Right renal cortex interstitium (tissue), 3 donors: ENCODE measurements at regions not wholly inside any gene's neighbourhood (a gene's known extent, or its start where the extent isn't known, plus 50 kb on each side); places are given as distances from the start of the nearest gene placed in this dataset.
A peak's percentile ranks its signal among the peaks of the same experiment; 100 is the strongest.

Source experiments
- DNase-seq, 3 donors: peaks; one replicate each; pipeline ENCODE4 v3.0.0-alpha.2; 2013; ENCODE audit warnings: low read depth in 3 of 3, low spot score in 2 of 3

- DNase-seq: no peak
Measured at GRCh38 chr13:21757763-21758162, 86.9 kb downstream of the FGF9 start.

GRCh38 chr13:21758441-21758840 is 87.6 kb downstream of the FGF9 start:
- no peak for DNase-seq

DNA sequence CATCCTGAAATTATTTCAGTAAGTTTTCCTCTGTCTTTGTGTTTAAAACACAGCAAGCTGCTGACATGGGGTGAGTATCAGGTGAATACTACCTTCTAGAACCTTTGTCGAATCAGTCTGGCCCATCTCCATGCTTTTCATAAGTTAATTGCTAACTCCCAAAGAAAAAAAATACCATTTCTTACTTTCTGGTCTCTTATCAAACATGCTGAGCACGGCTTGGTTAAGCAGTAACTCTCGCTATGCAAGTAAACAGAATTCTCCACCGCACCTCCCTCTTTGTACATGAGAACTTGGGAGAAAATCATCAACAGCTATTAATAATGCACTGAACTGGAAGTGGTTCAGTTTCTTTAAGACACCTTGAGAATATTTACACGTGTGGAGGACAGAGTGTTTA is 88.6 kb downstream of the FGF9 start:
- peak in 2 of 3 donors; percentile 21 to 35 for DNase-seq

DNA sequence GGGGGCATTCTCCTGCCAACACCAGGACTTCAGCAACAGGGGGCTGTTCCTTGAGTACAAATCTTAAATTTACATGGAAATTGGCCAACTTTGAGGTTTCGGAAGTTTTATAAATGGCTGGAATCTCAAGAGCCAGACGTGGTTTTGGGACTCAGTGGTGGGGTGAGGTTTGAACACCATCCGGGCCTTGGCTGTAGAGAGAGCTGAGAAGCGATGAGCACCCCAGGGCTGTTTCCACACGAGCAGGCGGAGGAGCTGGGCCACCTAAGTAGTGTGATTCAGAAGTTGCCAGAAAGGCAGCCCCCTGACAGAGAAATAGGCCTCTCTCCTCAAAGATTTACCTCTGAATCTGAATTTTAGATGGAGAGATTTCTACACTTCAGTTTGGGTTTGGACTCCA is 89.0 kb downstream of the FGF9 start:
- no peak for DNase-seq

DNA sequence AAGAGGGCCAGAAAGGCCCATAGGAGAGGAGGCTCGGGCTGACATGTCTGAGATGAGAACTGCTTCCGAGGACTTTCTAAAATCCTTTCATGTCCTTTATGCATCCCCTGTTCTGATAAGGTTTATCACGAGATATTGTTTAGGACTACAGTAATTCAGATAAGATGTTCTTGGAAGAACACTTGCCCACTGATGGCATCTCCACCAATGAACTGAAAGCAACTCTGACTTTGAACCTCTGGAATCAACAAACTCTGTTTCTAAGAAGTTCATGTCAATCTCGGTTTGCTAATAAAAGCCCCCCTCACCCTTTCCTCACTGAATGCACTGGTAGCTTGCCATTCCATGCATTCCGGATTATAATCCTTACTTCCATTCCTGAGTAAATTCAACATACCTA is 90.9 kb downstream of the FGF9 start:
- DNase-seq: no peak

GRCh38 chr13:21762512-21762911 is 91.6 kb downstream of the FGF9 start:
- no peak for DNase-seq

- DNase-seq: no peak
Measured at GRCh38 chr13:21767032-21767431, 96.2 kb downstream of the FGF9 start.

DNA sequence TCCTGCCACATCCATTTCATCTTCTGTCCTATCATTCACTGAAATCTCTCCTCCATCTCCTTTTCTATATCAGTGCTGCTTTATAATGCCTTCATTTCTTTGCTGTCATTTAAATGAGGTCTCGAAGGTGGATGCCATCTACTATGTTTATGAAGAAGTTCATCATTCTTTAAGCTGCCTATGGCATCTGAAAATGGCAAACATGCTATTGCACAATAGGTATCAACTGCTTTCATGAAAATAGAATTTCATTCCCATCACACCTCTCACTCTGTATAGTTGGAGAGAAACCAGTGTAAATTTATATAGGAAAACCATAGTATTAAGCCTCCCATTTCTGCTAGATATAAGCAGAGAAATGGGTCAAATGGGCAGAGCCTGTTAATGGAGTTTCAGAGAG is 100.2 kb downstream of the FGF9 start:
- no peak for DNase-seq

DNA sequence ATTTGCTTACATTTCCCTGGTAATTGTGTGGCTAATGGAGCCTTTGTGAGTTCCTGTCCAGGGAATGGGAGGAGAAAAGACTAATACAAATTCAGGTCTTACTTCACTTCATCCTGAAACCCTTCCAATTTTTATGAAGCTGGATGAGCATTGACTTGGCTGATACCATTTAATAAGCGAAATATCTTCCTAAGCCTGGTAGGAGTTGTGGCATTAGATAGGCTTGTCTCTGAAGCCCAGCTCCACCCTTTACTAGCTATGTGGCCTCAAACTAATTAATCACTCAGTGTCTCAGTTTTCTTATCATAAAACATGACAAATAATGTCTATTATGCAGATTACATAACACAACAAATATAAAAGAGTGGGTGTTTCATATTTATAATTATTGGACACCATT is 106.3 kb downstream of the FGF9 start:
- DNase-seq: no peak

GRCh38 chr13:21777813-21778212 is 106.9 kb downstream of the FGF9 start:
- no peak for DNase-seq

GRCh38 chr13:21782736-21783135 is 111.9 kb downstream of the FGF9 start:
- no peak for DNase-seq

DNA sequence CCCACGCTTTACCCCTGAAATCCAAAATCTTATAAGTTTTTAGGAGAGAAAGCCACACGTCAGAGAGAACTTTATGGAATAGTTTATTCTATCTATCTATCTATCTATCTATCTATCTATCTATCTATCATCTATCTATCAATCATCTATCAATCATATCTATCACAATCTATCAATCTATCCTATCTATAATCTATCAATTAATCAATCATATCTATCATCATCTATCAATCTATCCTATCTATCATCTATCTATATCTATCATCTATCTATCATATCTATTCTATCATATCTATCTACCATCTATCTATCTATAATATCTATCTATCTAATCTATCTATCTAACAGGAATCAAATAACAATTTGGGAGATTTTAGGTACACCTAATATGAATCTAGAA is 115.1 kb downstream of the FGF9 start:
- DNase-seq: no peak

DNA sequence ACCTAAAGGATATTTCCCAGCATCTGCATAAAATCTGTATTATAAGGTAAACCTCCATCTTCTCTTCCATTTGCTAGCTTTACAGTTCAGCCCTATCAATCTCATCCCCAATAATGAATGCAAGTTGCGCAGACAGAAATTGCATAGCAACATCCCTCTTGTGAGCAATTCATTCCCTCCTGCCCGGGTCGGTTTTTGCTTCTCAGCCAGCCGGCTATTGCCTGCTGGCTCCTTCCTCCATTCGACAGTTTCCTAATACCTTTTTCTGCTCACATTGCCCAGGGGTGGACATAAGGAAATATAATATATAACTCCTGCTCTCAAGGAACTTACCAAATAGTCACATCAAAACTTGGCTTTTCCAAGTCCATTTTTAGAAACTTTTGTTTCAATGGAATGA is 125.2 kb downstream of the FGF9 start:
- no peak for DNase-seq

GRCh38 chr13:21796775-21797514 is 126.1 kb downstream of the FGF9 start:
- no peak for DNase-seq

- DNase-seq: no peak
Measured at GRCh38 chr13:21797736-21798135, 126.9 kb downstream of the FGF9 start.

DNA sequence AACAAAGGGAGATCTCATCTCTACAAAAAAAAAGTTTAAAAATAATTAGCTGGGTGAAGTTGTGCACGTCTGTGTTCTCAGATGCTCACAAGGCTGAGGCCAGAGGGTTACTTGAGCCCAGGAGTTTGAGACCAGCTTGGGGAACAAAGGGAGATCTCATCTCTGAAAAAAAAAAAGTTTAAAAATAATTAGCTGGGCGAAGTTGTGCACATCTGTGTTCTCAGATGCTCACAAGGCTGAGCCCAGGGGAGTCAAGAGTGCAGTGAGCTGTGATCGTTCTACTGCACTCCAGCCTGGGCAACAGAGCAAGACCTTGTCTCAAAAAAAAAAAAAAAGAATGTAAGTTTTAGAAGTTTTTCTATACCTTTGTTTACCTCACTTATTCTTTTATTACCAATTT is 127.3 kb downstream of the FGF9 start:
- DNase-seq: no peak

GRCh38 chr13:21799671-21800070 is 128.8 kb downstream of the FGF9 start:
- no peak for DNase-seq

- no peak for DNase-seq
Measured at GRCh38 chr13:21800837-21801616, 130.2 kb downstream of the FGF9 start.

- DNase-seq: no peak
Measured at GRCh38 chr13:21805733-21806132, 134.9 kb downstream of the FGF9 start.

- no peak for DNase-seq
Measured at GRCh38 chr13:21812192-21812626, 141.3 kb downstream of the FGF9 start.

DNA sequence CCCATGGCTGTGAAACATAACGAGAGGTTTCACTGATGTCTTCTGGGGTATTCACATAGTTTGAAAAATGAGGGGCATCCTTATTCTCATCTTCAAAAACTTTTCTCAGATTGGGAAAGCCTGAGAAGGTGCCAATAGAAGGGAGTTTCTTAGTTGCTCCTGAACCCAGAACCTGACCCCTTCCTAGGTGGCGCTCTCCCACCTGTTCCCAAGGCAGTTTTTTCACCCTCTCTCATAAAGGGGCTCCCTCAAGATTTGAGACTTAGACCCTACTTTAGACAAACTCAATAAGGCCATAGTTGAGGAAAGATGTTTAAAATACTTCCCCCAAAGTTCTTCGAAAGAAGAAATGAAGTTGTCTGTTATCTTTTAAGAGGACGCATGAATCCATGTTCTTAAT is 142.2 kb downstream of the FGF9 start:
- no peak for DNase-seq

- DNase-seq: no peak
Measured at GRCh38 chr13:21813844-21814243, 143.0 kb downstream of the FGF9 start.
